Lower lobe of right lung (tissue), 2 donors: ENCODE measurements at regions not wholly inside any gene's neighbourhood (a gene's known extent, or its start where the extent isn't known, plus 50 kb on each side); places are given as distances from the start of the nearest gene placed in this dataset.
A peak's percentile ranks its signal among the peaks of the same experiment; 100 is the strongest.

Source experiments
- ATAC-seq, 2 donors: fragments of 200-7000 bp; cut with Tn5 transposase; one replicate each; pipeline ENCODE4 v1.9.1; 2020 to 2022; ENCODE audit warnings: mild to moderate bottlenecking in 2 of 2, moderate library complexity in 2 of 2
- DNase-seq: peaks from one replicate; pipeline ENCODE4 v3.0.0-alpha.2; 2020
- H3K27ac ChIP-seq: fragments of 200-600 bp; one replicate; pipeline ENCODE4 v1.8.0; 2022
- H3K27me3 ChIP-seq: fragments of 200-600 bp; one replicate; pipeline ENCODE4 v1.8.0; 2022; ENCODE audit warnings: low read depth
- H3K36me3 ChIP-seq: fragments of 200-600 bp; one replicate; pipeline ENCODE4 v1.8.0; 2022; ENCODE audit warnings: mild to moderate bottlenecking
- H3K4me1 ChIP-seq: fragments of 200-600 bp; one replicate; pipeline ENCODE4 v1.8.0; 2022
- H3K4me3 ChIP-seq: fragments of 200-600 bp; one replicate; pipeline ENCODE4 v1.8.0; 2022; ENCODE audit warnings: mild to moderate bottlenecking
- H3K9me3 ChIP-seq: fragments of 200-600 bp; one replicate; pipeline ENCODE4 v1.8.0; 2022
- CTCF ChIP-seq: fragments of 200-600 bp; IDR thresholded peaks from one replicate; pipeline ENCODE4 v1.8.0; 2022; ENCODE audit warnings: antibody characterized with exemption, mild to moderate bottlenecking
- intact Hi-C: fragments of 100-400 bp; cut with DNase I; formaldehyde crosslinking; loops from one replicate; pipeline ENCODE4 v1.11.0; 2022
- donor health status: DM: no; HTN: yes; CAD: no; lungs with severe emphysema.

GRCh38 chr2:43107679-43108078, 118.7 kb downstream of the ZFP36L2 start:
- DNase-seq (no peak), ATAC-seq (peak; percentile 51 to 52)
- TF ChIP-seq CTCF, result no peak
- no peaks in the 10 kb centered on the region for H3K9me3 ChIP-seq
- H3K4me3 ChIP-seq, result no peak overlapping the region
- H3K27ac ChIP-seq, result peak overlapping the region; percentile 83
- H3K36me3 ChIP-seq, result no peaks in the 10 kb centered on the region
- intact Hi-C loops, result no loop called here
- no peaks in the 10 kb centered on the region for H3K27me3 ChIP-seq
- H3K4me1 ChIP-seq, result peaks cover 65% of the 10 kb centered on the region

- intact Hi-C loops, result no loop called here
- no peak for DNase-seq
- Histone ChIP-seq H3K9me3 (no peaks in the 10 kb centered on the region), H3K27ac (peak overlapping the region; percentile 83), H3K27me3 (no peaks in the 10 kb centered on the region), H3K4me3 (no peak overlapping the region), H3K4me1 (peaks cover 70% of the 10 kb centered on the region), H3K36me3 (no peaks in the 10 kb centered on the region)
- ATAC-seq, result peak; percentile 40 to 42
- no peak for TF ChIP-seq CTCF
Observed at GRCh38 chr2:43106559-43107527, 119.6 kb downstream of the ZFP36L2 start.

GRCh38 chr2:43105586-43106558, 120.5 kb downstream of the ZFP36L2 start:
- peak overlapping the region; percentile 83 for H3K27ac ChIP-seq
- H3K4me1 ChIP-seq, result peaks cover 76% of the 10 kb centered on the region
- peak; percentile 33 for TF ChIP-seq CTCF
- H3K9me3 ChIP-seq, result no peaks in the 10 kb centered on the region
- intact Hi-C loops, result no loop called here
- no peak overlapping the region for H3K4me3 ChIP-seq
- peak; percentile 73 for DNase-seq
- peak; percentile 74 to 75 for ATAC-seq
- no peaks in the 10 kb centered on the region for H3K27me3 ChIP-seq
- H3K36me3 ChIP-seq, result no peaks in the 10 kb centered on the region

GRCh38 chr2:43104763-43105162, 121.6 kb downstream of the ZFP36L2 start:
- DNase-seq, result no peak
- H3K27me3 ChIP-seq, result no peaks in the 10 kb centered on the region
- peak overlapping the region; percentile 83 for H3K27ac ChIP-seq
- H3K4me1 ChIP-seq, result peaks cover 68% of the 10 kb centered on the region
- no peak for TF ChIP-seq CTCF
- no peak for ATAC-seq
- no peaks in the 10 kb centered on the region for H3K9me3 ChIP-seq
- intact Hi-C loops, result no loop called here
- no peak overlapping the region for H3K4me3 ChIP-seq
- no peaks in the 10 kb centered on the region for H3K36me3 ChIP-seq

GRCh38 chr2:43104106-43104505, 122.3 kb downstream of the ZFP36L2 start:
- no peaks in the 10 kb centered on the region for H3K27me3 ChIP-seq
- no peaks in the 10 kb centered on the region for H3K9me3 ChIP-seq
- no peak for ATAC-seq
- no peak for TF ChIP-seq CTCF
- no peak overlapping the region for H3K4me3 ChIP-seq
- peak overlapping the region; percentile 83 for H3K27ac ChIP-seq
- no peaks in the 10 kb centered on the region for H3K36me3 ChIP-seq
- peaks cover 62% of the 10 kb centered on the region for H3K4me1 ChIP-seq
- DNase-seq, result no peak
- intact Hi-C loops, result no loop called here
